GM18907 (cell line): ENCODE measurements at regions not wholly inside any gene's neighbourhood (a gene's known extent, or its start where the extent isn't known, plus 50 kb on each side); places are given as distances from the start of the nearest gene placed in this dataset.
A peak's percentile ranks its signal among the peaks of the same experiment; 100 is the strongest.

Experiments used
- ATAC-seq: cut with Tn5 transposase; IDR thresholded peaks from one replicate; pipeline ENCODE4 v1.9.1; 2021; ENCODE audit warnings: mild to moderate bottlenecking, moderate library complexity; ENCODE audit not compliant: unreplicated experiment

DNA sequence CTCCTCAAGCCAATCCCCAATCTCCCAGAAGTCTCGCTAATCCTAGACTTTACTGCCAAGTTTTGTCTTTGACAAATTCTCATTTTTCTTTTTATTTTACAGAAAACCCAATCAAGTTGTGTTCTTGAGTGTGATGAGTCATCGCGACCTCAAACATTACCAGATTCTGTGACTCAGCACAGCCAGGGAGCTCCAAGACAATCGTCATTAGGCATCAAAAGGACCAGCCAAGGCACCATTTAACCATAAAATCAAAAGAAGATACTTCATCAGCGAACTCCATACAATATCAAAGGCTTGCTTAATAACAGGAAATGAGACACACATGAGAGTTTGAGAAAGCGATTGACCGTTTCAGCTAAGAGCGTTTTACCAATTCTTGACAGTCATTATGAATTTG, 146.2 kb upstream of the AGAP1 start:
- no peak for ATAC-seq

DNA sequence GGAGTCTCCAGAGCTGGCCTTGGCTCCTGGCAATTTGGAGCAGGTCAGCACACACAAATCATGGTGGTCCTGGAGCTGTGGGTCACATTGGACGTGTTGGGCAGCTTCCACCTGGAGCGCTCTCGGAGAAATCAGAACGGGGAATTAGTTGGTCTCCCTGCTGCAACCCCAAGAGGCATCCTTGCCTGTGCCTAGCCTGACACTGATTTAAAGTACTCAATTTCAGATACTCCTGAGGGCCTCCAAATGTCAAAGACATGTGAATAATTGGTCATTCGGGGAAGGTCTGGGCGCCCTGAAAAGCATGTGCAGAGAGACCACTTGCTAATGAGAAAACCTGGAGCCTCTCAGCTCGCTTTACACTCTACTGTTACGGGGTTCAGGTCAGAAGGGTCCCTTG, 145.5 kb upstream of the AGAP1 start:
- ATAC-seq, result no peak

- ATAC-seq, result no peak
Observed at GRCh38 chr2:235350234-235350633, 143.6 kb upstream of the AGAP1 start.

DNA sequence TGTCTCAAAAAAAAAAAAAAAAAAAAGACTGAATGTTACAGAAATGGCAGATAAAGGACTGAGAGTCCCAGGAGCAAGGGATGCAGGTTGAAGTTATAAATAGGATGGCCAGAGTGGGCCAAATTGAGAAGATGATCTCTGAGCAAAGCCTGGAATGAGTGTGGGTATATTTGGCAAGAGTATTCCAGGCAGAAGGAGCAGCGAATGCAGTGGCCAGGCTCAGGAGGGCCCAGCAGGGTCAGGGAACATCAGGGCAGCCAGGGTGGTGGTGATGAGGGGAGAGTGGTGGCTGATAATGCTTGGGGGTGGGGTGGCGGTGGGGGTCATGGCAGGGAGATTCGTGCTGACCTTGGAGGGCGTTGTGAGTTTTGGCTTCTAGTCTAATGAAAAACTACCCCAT, 141.3 kb upstream of the AGAP1 start:
- no peak for ATAC-seq

DNA sequence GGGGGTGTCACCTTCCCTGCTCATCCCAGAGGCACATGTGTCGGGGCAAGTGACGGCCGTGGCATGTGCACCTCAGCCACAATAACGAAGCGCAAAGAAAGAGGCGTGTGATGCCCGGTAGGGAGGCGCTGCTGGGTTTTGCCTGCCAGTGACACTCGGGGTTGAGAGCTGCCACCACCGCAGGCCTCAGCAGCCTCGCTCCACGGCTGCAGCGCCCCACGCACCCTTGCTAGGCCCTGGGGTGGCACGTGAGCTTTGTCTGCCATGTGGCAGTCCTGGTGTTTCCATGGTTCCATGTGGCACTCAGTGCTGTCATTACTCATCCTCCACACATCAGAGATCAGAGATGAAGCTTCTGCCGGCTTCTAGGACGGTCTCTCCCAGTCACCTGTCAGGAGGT, 136.0 kb upstream of the AGAP1 start:
- ATAC-seq, result no peak

- ATAC-seq, result no peak
Observed at GRCh38 chr2:235358981-235359471, 134.8 kb upstream of the AGAP1 start.

- no peak for ATAC-seq
Observed at GRCh38 chr2:235360446-235360845, 133.4 kb upstream of the AGAP1 start.

DNA sequence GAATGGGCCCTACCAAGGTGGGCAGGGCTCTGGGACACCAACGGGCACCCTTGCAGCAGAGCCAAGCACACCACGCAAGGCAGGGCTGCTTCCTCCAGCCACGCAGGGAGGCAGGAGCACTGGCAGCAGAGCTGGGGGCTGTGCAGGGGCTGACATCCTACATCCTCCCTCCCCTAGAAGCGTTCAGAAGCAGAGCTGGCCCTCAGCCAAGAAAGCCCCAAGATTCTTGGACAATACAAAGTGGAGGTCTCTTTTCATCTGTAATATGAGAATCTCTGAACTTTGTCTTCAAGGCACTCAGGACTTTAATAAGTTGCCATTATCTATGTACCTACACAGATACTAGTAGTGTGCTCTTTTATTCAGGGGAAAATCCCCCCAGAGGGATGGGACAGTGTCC, 128.1 kb upstream of the AGAP1 start:
- ATAC-seq, result no peak

- no peak for ATAC-seq
Observed at GRCh38 chr2:235366390-235366789, 127.5 kb upstream of the AGAP1 start.

GRCh38 chr2:235366807-235367206, 127.0 kb upstream of the AGAP1 start:
- ATAC-seq, result no peak

GRCh38 chr2:235371018-235371417, 122.8 kb upstream of the AGAP1 start:
- ATAC-seq, result no peak

- no peak for ATAC-seq
Observed at GRCh38 chr2:235373171-235373570, 120.7 kb upstream of the AGAP1 start.

- ATAC-seq, result no peak
Observed at GRCh38 chr2:235377176-235377575, 116.7 kb upstream of the AGAP1 start.

DNA sequence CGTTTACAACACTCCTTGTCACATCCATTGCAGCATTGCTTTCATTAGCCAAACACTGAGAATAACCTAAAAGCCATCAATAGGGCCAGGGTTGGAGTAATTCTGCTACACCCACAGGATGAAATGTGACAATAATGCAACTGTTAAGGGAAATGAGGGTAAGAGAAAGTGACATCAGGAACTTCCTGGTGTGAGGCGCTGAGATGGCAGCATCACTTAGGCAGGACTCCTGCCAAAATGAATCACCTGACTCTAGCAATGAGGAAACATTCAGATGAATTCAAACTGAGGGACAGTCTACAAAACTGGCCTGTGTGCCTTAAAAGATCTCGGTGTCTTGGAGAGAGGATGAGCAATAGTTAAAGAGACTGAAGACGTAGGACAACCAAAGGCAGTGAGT, 115.6 kb upstream of the AGAP1 start:
- ATAC-seq, result no peak

- ATAC-seq, result no peak
Observed at GRCh38 chr2:235378944-235379343, 114.9 kb upstream of the AGAP1 start.

DNA sequence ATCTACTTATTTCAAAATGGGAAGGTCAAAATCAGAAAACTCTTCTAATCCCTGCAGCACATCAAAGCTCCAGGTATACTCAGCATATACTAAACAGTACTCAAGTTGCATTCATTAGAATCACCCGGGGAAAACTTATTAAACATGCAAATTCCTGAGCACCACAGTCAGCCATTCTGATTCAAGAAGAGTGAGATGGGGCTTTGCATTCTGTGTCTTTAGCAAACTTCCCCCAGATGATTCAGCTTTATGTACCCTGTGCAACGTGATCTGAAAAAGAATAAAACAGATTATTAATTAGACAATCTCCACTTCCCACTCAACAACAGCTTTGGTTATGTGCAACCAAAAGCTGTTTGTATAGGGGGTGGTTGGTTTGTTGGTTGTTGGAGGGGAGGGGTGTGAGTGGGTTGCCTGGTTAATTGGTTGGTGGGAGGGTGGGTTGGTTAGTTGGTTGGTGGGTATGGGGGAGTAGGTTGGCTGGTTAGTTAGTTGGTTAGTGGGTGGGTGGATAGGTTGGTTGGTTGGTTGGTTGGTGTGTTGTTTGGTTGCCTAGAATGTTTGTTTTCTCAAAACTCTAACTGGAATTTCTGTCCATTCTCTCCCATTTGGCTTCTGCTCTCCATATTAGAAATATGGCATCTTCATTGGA, 112.5 kb upstream of the AGAP1 start:
- ATAC-seq, result no peak

GRCh38 chr2:235382179-235382578, 111.7 kb upstream of the AGAP1 start:
- ATAC-seq, result no peak

- no peak for ATAC-seq
Observed at GRCh38 chr2:235382601-235383000, 111.2 kb upstream of the AGAP1 start.

- no peak for ATAC-seq
Observed at GRCh38 chr2:235383272-235383843, 110.5 kb upstream of the AGAP1 start.

DNA sequence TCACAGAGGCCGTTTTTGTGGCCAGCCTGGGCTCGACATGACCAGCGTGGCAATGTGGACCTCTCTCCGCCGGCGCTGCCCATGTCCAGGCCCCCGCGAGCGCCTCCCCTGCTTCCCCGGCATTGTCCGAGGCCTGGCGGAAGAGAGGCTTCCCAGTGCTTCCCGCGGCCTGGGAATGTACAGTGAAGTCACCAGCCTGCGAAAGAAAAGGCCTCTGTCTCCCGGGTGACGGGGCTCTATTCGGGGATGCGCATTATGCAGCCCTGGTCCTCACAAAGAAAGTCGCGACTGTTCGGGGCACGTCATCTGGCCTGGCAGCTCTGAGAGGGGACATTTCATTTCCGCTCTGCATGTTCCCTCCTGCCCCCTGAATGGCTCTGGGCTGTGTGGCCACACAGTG, 109.2 kb upstream of the AGAP1 start:
- no peak for ATAC-seq

DNA sequence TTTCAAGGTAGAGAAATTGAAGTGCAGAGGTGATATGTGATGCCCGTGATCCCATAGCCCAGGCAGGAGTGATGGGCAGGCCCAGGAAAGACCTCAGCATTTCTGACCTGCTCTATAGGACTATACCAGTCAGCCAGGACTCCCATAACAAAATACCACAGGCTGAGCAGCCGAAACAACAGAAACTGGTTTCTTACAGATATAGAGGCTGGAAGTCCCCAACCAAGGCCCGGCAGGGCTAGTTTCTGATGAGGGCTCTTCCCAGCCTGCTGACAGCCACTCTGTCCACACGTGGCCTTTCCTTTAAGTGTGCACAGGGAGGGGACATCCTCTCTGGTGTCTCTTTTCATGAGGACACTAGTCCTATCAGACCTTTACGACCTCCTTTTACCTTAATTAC, 104.2 kb upstream of the AGAP1 start:
- ATAC-seq, result no peak

DNA sequence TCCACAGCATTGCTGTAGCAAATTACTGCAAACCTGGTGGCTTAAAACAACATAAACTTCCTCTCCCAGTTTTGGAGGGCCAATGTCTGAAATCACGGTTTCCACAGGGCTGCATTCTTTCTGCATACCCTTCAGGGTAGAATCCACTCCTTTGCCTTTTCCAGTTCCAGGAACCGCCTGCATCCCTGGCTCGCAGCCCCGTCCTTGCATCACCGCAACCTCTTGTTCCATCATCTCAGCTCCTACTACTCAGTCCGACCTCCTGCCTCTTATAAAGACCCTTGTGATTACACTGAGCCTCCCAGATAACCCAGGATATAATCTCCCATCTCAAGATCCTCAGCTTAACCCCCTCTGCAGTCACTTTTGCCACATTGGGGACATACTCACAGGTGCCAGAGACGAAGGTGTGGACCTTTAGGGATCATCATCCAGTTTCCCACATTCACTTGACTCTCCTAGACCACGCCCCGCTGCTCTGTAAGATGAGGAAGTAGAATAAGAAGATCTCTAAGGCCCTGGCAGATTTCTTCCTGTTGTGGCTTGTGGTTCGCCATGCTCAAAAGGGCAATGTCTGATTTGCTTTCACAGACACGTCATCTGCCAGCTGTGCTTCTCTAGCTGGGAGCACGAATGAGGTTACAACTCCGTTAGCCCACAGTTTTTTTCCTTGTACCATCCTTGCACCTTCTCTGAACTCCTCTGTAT, 103.6 kb upstream of the AGAP1 start:
- peak; percentile 80 for ATAC-seq
